GM19452 (cell line): ENCODE measurements at regions not wholly inside any gene's neighbourhood (a gene's known extent, or its start where the extent isn't known, plus 50 kb on each side); places are given as distances from the start of the nearest gene placed in this dataset.
"Not testable (repeated sequence)": the region's sequence is repeated elsewhere in the genome, so short reads cannot be mapped to it uniquely, and the experiment has no call there.

Source experiments
- ATAC-seq: cut with Tn5 transposase; IDR thresholded peaks from one replicate; pipeline ENCODE4 v1.9.1; 2021; ENCODE audit not compliant: unreplicated experiment

GRCh38 chr2:47295981-47296635, 73.0 kb upstream of the EPCAM start:
- ATAC-seq: no peak

GRCh38 chr2:47295131-47295980, 73.8 kb upstream of the EPCAM start:
- no peak for ATAC-seq

GRCh38 chr2:47293976-47294375, 75.1 kb upstream of the EPCAM start:
- no peak for ATAC-seq

- ATAC-seq: no peak
Observed at GRCh38 chr2:47288864-47289263, 80.2 kb upstream of the EPCAM start.

GRCh38 chr2:47283659-47284058, 85.5 kb upstream of the EPCAM start:
- ATAC-seq: no peak

- ATAC-seq: no peak
Observed at GRCh38 chr2:47282621-47283272, 86.4 kb upstream of the EPCAM start.

GRCh38 chr2:47279525-47279924, 89.6 kb upstream of the EPCAM start:
- not testable (repeated sequence) for ATAC-seq

GRCh38 chr2:47277987-47278386, 91.1 kb upstream of the EPCAM start:
- no peak for ATAC-seq

- no peak for ATAC-seq
Observed at GRCh38 chr2:47277187-47277586, 91.9 kb upstream of the EPCAM start.

GRCh38 chr2:47276061-47276460, 93.0 kb upstream of the EPCAM start:
- ATAC-seq: no peak

- no peak for ATAC-seq
Observed at GRCh38 chr2:47274054-47274782, 94.9 kb upstream of the EPCAM start.

GRCh38 chr2:47272905-47273758, 96.0 kb upstream of the EPCAM start:
- ATAC-seq: no peak

GRCh38 chr2:47272031-47272864, 95.9 kb upstream of the CALM2 start:
- ATAC-seq: peak; percentile 73

- no peak for ATAC-seq
Observed at GRCh38 chr2:47271054-47272000, 95.0 kb upstream of the CALM2 start.

GRCh38 chr2:47270421-47270820, 94.1 kb upstream of the CALM2 start:
- ATAC-seq: no peak

GRCh38 chr2:47269316-47270232, 93.3 kb upstream of the CALM2 start:
- no peak for ATAC-seq

- no peak for ATAC-seq
Observed at GRCh38 chr2:47267711-47268086, 91.4 kb upstream of the CALM2 start.
